ENCODE measurements at regions not wholly inside any gene's neighbourhood (a gene's known extent, or its start where the extent isn't known, plus 50 kb on each side); places are given as distances from the start of the nearest gene placed in this dataset.

DNA sequence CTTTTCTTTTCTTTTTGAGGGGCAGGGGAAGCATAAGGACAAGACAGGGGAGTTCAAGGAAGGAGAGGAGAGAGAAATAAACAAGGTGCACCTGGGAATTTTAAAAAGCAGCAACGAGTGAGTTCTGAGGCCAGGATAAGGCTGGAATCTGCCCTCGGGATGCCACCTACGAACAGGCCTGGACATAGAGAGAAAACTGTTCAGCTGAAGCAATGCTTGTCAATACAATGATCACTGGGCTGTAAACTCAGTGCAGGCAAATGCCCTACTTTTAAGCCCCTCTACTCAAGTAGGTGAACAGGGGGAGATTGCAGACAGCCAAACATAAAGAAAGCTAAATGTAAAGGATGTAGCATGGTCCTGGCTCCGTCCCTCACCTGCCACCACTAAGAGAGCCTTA is 330.5 kb downstream of the ETAA1 start:
- H3K4me3 ChIP-seq (ENCODE audit: low read length) = no peak overlapping the region
- no peaks in the 10 kb centered on the region for H3K9me3 ChIP-seq (ENCODE audit: control insufficient read depth, low read length)
- no peak for ATAC-seq
- H3K4me1 ChIP-seq (ENCODE audit: control insufficient read depth, insufficient read depth, low read length) = no peaks in the 10 kb centered on the region
- DNase-seq = no peak
- 69% methylated on average over 4 of the region's 4 CpGs for WGBS
- no peaks in the 10 kb centered on the region for H3K27me3 ChIP-seq (ENCODE audit: control insufficient read depth, insufficient read depth)
- intact Hi-C loops (cut with DNase I) = no loop called here
- no peak overlapping the region for H3K27ac ChIP-seq (ENCODE audit: low read length)

GRCh38 chr2:67729474-67729873 is 332.3 kb downstream of the ETAA1 start:
- H3K27me3 ChIP-seq (ENCODE audit: control insufficient read depth, insufficient read depth) = no peaks in the 10 kb centered on the region
- H3K4me1 ChIP-seq (ENCODE audit: control insufficient read depth, insufficient read depth, low read length) = no peaks in the 10 kb centered on the region
- no peak overlapping the region for H3K4me3 ChIP-seq (ENCODE audit: low read length)
- H3K27ac ChIP-seq (ENCODE audit: low read length) = no peak overlapping the region
- DNase-seq (no peak), ATAC-seq (no peak)
- intact Hi-C loops (cut with DNase I) = no loop called here
- H3K9me3 ChIP-seq (ENCODE audit: control insufficient read depth, low read length) = no peaks in the 10 kb centered on the region
- WGBS = 40% methylated on average over 3 of the region's 3 CpGs

- intact Hi-C loops (cut with DNase I) = no loop called here
- ATAC-seq = peak; percentile 51 to 76
- no peaks in the 10 kb centered on the region for H3K27me3 ChIP-seq (ENCODE audit: control insufficient read depth, insufficient read depth)
- 26% methylated on average over 3 of the region's 3 CpGs for WGBS
- peak in 2 of 3 donors; percentile 15 to 47 for DNase-seq
- H3K4me3 ChIP-seq (ENCODE audit: low read length) = no peak overlapping the region
- no peaks in the 10 kb centered on the region for H3K9me3 ChIP-seq (ENCODE audit: control insufficient read depth, low read length)
- H3K4me1 ChIP-seq (ENCODE audit: control insufficient read depth, insufficient read depth, low read length) = no peaks in the 10 kb centered on the region
- no peak overlapping the region for H3K27ac ChIP-seq (ENCODE audit: low read length)
Measured at GRCh38 chr2:67733517-67733916, 329.3 kb downstream of the C1D start.

DNA sequence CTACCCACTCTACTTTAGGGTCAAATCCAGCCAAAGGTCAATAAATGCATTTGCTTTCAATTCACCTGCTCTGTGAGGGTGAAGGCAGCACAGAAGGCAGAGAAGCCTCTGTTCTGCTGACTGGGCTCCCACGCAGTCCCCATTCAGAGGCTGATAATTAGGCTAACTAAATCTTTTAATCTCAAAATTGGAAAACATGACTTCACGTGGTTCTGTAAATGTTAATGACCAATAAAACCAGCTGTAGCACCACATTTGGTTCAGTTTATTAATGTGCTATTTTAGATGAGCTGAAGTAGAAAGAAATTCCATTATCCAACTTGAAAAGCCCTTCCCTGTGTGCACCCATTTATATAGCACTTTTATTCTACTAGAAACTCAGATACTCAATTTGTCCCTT is 310.6 kb downstream of the C1D start:
- WGBS = 75% methylated on average over 2 of the region's 2 CpGs
- no peaks in the 10 kb centered on the region for H3K27me3 ChIP-seq (ENCODE audit: control insufficient read depth, insufficient read depth)
- H3K4me3 ChIP-seq (ENCODE audit: low read length) = no peak overlapping the region
- no peak for DNase-seq
- intact Hi-C loops (cut with DNase I) = no loop called here
- no peak overlapping the region for H3K27ac ChIP-seq (ENCODE audit: low read length)
- H3K9me3 ChIP-seq (ENCODE audit: control insufficient read depth, low read length) = no peaks in the 10 kb centered on the region
- no peaks in the 10 kb centered on the region for H3K4me1 ChIP-seq (ENCODE audit: control insufficient read depth, insufficient read depth, low read length)
- no peak for ATAC-seq

- ATAC-seq = no peak
Measured at GRCh38 chr2:67752969-67753368, 309.8 kb downstream of the C1D start.

GRCh38 chr2:67755156-67755882 is 307.5 kb downstream of the C1D start:
- DNase-seq = no peak

More at GRCh38 chr2:67752969-67753368, 309.8 kb downstream of the C1D start:
- DNase-seq = no peak
- intact Hi-C loops (cut with DNase I) = no loop called here
- no peaks in the 10 kb centered on the region for H3K4me1 ChIP-seq (ENCODE audit: control insufficient read depth, insufficient read depth, low read length)
- no peak overlapping the region for H3K27ac ChIP-seq (ENCODE audit: low read length)
- no peaks in the 10 kb centered on the region for H3K27me3 ChIP-seq (ENCODE audit: control insufficient read depth, insufficient read depth)
- no peak overlapping the region for H3K4me3 ChIP-seq (ENCODE audit: low read length)
- no peaks in the 10 kb centered on the region for H3K9me3 ChIP-seq (ENCODE audit: control insufficient read depth, low read length)

GRCh38 chr2:67760995-67761394 is 301.8 kb downstream of the C1D start:
- no peak for ATAC-seq
- intact Hi-C loops (cut with DNase I) = no loop called here
- WGBS = 65% methylated on average over 3 of the region's 3 CpGs

More at GRCh38 chr2:67755156-67755882, 307.5 kb downstream of the C1D start:
- no peaks in the 10 kb centered on the region for H3K4me1 ChIP-seq (ENCODE audit: control insufficient read depth, insufficient read depth, low read length)
- no peak overlapping the region for H3K27ac ChIP-seq (ENCODE audit: low read length)
- H3K9me3 ChIP-seq (ENCODE audit: control insufficient read depth, low read length) = no peaks in the 10 kb centered on the region
- no peaks in the 10 kb centered on the region for H3K27me3 ChIP-seq (ENCODE audit: control insufficient read depth, insufficient read depth)
- H3K4me3 ChIP-seq (ENCODE audit: low read length) = no peak overlapping the region
- 71% methylated on average over 11 of the region's 11 CpGs for WGBS
- ATAC-seq = no peak
- intact Hi-C loops (cut with DNase I) = no loop called here

GRCh38 chr2:67771380-67771779 is 291.4 kb downstream of the C1D start:
- H3K4me1 ChIP-seq (ENCODE audit: control insufficient read depth, insufficient read depth, low read length) = no peaks in the 10 kb centered on the region
- WGBS = 97% methylated on average over 3 of the region's 3 CpGs
- DNase-seq (no peak), ATAC-seq (no peak)
- intact Hi-C loops (cut with DNase I) = no loop called here
- no peak overlapping the region for H3K4me3 ChIP-seq (ENCODE audit: low read length)
- H3K9me3 ChIP-seq (ENCODE audit: control insufficient read depth, low read length) = no peaks in the 10 kb centered on the region
- no peak overlapping the region for H3K27ac ChIP-seq (ENCODE audit: low read length)
- H3K27me3 ChIP-seq (ENCODE audit: control insufficient read depth, insufficient read depth) = no peaks in the 10 kb centered on the region

More at GRCh38 chr2:67760995-67761394, 301.8 kb downstream of the C1D start:
- Histone ChIP-seq H3K4me3 (ENCODE audit: low read length) (no peak overlapping the region), H3K27ac (ENCODE audit: low read length) (no peak overlapping the region), H3K27me3 (ENCODE audit: control insufficient read depth, insufficient read depth) (no peaks in the 10 kb centered on the region), H3K4me1 (ENCODE audit: control insufficient read depth, insufficient read depth, low read length) (no peaks in the 10 kb centered on the region), H3K9me3 (ENCODE audit: control insufficient read depth, low read length) (no peaks in the 10 kb centered on the region)
- DNase-seq = no peak

GRCh38 chr2:67772216-67773170 is 290.3 kb downstream of the C1D start:
- no peaks in the 10 kb centered on the region for H3K4me1 ChIP-seq (ENCODE audit: control insufficient read depth, insufficient read depth, low read length)
- H3K27ac ChIP-seq (ENCODE audit: low read length) = no peak overlapping the region
- intact Hi-C loops (cut with DNase I) = no loop called here
- H3K4me3 ChIP-seq (ENCODE audit: low read length) = no peak overlapping the region
- 76% methylated on average over 9 of the region's 9 CpGs for WGBS
- H3K27me3 ChIP-seq (ENCODE audit: control insufficient read depth, insufficient read depth) = no peaks in the 10 kb centered on the region
- no peak for ATAC-seq
- DNase-seq = no peak
- no peaks in the 10 kb centered on the region for H3K9me3 ChIP-seq (ENCODE audit: control insufficient read depth, low read length)

- Histone ChIP-seq H3K4me3 (ENCODE audit: low read length) (no peak overlapping the region), H3K4me1 (ENCODE audit: control insufficient read depth, insufficient read depth, low read length) (no peaks in the 10 kb centered on the region), H3K27me3 (ENCODE audit: control insufficient read depth, insufficient read depth) (no peaks in the 10 kb centered on the region), H3K9me3 (ENCODE audit: control insufficient read depth, low read length) (no peaks in the 10 kb centered on the region), H3K27ac (ENCODE audit: low read length) (no peak overlapping the region)
- no peak for DNase-seq
- intact Hi-C loops (cut with DNase I) = no loop called here
- ATAC-seq = no peak
- 67% methylated on average over 3 of the region's 3 CpGs for WGBS
Measured at GRCh38 chr2:67773851-67774250, 289.0 kb downstream of the C1D start.

DNA sequence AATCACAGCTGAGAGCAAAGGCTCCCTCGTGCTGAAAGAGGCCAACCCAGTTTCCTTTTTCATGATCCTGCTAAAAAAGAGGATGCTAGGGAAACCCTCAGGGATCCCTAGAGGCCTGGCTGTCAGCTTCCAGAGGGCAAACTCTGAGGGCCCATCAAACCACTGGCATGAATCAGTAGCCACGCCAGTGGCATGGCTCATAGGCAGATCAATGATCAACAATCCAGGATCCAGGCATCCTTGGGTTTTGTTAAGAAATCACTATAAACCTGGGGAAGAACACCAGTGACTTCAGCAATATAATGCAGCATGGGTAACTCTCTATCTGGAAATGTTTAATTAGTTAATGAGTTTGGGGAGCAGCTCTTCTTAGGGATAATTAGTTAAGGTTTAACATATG is 286.5 kb downstream of the C1D start:
- 54% methylated on average over 2 of the region's 2 CpGs for WGBS
- Histone ChIP-seq H3K9me3 (ENCODE audit: control insufficient read depth, low read length) (no peaks in the 10 kb centered on the region), H3K4me1 (ENCODE audit: control insufficient read depth, insufficient read depth, low read length) (no peaks in the 10 kb centered on the region), H3K4me3 (ENCODE audit: low read length) (no peak overlapping the region), H3K27me3 (ENCODE audit: control insufficient read depth, insufficient read depth) (no peaks in the 10 kb centered on the region), H3K27ac (ENCODE audit: low read length) (no peak overlapping the region)
- ATAC-seq (no peak), DNase-seq (no peak)
- intact Hi-C loops (cut with DNase I) = no loop called here

All from right cardiac atrium (tissue), 5 donors.